Right lobe of liver (tissue), 4 donors: ENCODE measurements at regions not wholly inside any gene's neighbourhood (a gene's known extent, or its start where the extent isn't known, plus 50 kb on each side); places are given as distances from the start of the nearest gene placed in this dataset.

Experiments
- CTCF ChIP-seq, 4 donors: fragments of 200-600 bp in 3 of 4; fragments of 450-650 bp in 1 of 4; IDR thresholded peaks; one replicate each; pipeline versions ENCODE4 v1.5.1 to v1.8.0; 2016 to 2022; ENCODE audit warnings: antibody characterized with exemption in 4 of 4, mild to moderate bottlenecking in 2 of 4
- POLR2A ChIP-seq: fragments of 450-650 bp; IDR thresholded peaks from one replicate; pipeline ENCODE4 v1.6.1; 2017; ENCODE audit warnings: antibody characterized with exemption, mild to moderate bottlenecking
- donor health status: DM: no; HTN: no; CAD: no.
- donor health status: DM: no; HTN: no; CAD: no.
- donor health status: DM: no; HTN: yes; CAD: no.

- TF ChIP-seq CTCF (IDR thresholded peaks at IDR 0.05), result no peak
- no peak for TF ChIP-seq POLR2A
Observed at GRCh38 chr9:82893549-82893948, 169.4 kb downstream of the RASEF start.
